ENCODE measurements at regions not wholly inside any gene's neighbourhood (a gene's known extent, or its start where the extent isn't known, plus 50 kb on each side); places are given as distances from the start of the nearest gene placed in this dataset.
"Not testable (repeated sequence)": the region's sequence is repeated elsewhere in the genome, so short reads cannot be mapped to it uniquely, and the experiment has no call there.

GRCh38 chr13:72638059-72638815 is 89.2 kb downstream of the MZT1 start:
- Histone ChIP-seq H3K4me1 (ENCODE audit: control insufficient read depth, insufficient read depth, low read length, poor library complexity, severe bottlenecking) (no peaks in the 10 kb centered on the region), H3K4me3 (ENCODE audit: extremely low read depth, insufficient read depth, low read length, poor library complexity, severe bottlenecking) (no peak overlapping the region), H3K36me3 (ENCODE audit: control insufficient read depth, insufficient read depth, low read length) (no peaks in the 10 kb centered on the region), H3K27ac (ENCODE audit: low read depth, low read length, severe bottlenecking) (no peak overlapping the region), H3K9me3 (ENCODE audit: control insufficient read depth, low read length) (no peaks in the 10 kb centered on the region)
- 31 to 32% methylated on average over 1 to 2 of the region's 7 CpGs for WGBS, 2 experiments (ENCODE audit: insufficient coverage in 2 of 2)

DNA sequence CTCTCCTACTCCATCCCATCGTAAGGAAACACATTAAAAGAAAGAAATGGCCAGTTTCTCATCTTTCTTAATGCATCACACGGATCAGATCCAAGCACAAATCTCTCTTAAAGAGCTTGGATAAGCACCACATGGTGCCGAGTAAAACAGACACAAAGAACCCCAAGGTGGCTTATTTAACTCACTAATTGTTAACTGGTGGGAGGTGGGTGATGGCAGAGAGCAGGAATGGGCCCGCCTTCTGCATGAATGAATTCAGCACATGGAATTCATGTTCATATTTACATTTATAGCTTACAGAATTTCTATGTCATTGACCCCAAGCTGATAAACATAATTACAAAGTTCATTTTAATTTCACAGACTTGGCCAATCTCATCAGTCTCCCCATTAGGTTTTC is 89.9 kb downstream of the MZT1 start:
- WGBS, 2 experiments (ENCODE audit: insufficient coverage in 2 of 2) = 71 to 88% methylated on average over 1 of the region's 4 CpGs
- Histone ChIP-seq H3K4me3 (ENCODE audit: extremely low read depth, insufficient read depth, low read length, poor library complexity, severe bottlenecking) (no peak overlapping the region), H3K27ac (ENCODE audit: low read depth, low read length, severe bottlenecking) (no peak overlapping the region), H3K36me3 (ENCODE audit: control insufficient read depth, insufficient read depth, low read length) (no peaks in the 10 kb centered on the region), H3K9me3 (ENCODE audit: control insufficient read depth, low read length) (no peaks in the 10 kb centered on the region), H3K4me1 (ENCODE audit: control insufficient read depth, insufficient read depth, low read length, poor library complexity, severe bottlenecking) (no peaks in the 10 kb centered on the region)

DNA sequence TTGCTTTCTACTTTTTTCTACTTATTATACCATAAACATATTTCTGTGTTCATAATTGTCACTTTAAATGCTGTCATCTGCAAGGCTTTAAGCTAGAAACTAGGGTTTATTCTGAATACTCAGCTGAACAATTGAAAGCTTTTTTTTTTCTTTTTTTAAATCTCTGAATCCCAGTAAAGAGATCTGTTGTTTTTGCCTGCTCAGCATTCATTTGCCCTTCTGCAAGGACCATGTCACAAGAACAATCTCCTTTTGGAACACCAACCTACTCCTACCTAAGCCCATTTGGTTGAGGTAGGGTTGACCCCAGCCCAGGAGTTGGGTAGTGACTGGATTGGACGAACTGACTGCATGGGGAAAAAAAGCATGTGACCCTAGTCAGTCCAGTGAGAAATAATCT is 92.6 kb downstream of the MZT1 start:
- Histone ChIP-seq H3K4me3 (ENCODE audit: extremely low read depth, insufficient read depth, low read length, poor library complexity, severe bottlenecking) (no peak overlapping the region), H3K36me3 (ENCODE audit: control insufficient read depth, insufficient read depth, low read length) (no peaks in the 10 kb centered on the region), H3K27ac (ENCODE audit: low read depth, low read length, severe bottlenecking) (no peak overlapping the region), H3K4me1 (ENCODE audit: control insufficient read depth, insufficient read depth, low read length, poor library complexity, severe bottlenecking) (no peaks in the 10 kb centered on the region), H3K9me3 (ENCODE audit: control insufficient read depth, low read length) (no peaks in the 10 kb centered on the region)
- 76 to 83% methylated on average over 1 of the region's 1 CpG for whole genome bisulfite sequencing, 2 experiments (ENCODE audit: insufficient coverage in 2 of 2)

GRCh38 chr13:72622546-72622945 is 104.9 kb downstream of the MZT1 start:
- H3K36me3 ChIP-seq (ENCODE audit: control insufficient read depth, insufficient read depth, low read length) = no peaks in the 10 kb centered on the region
- H3K27ac ChIP-seq (ENCODE audit: low read depth, low read length, severe bottlenecking) = no peak overlapping the region
- no peaks in the 10 kb centered on the region for H3K4me1 ChIP-seq (ENCODE audit: control insufficient read depth, insufficient read depth, low read length, poor library complexity, severe bottlenecking)
- WGBS, 2 experiments (ENCODE audit: insufficient coverage in 2 of 2) = 91 to 100% methylated on average over 1 of the region's 2 CpGs
- no peak overlapping the region for H3K4me3 ChIP-seq (ENCODE audit: extremely low read depth, insufficient read depth, low read length, poor library complexity, severe bottlenecking)
- H3K9me3 ChIP-seq (ENCODE audit: control insufficient read depth, low read length) = no peaks in the 10 kb centered on the region

- Histone ChIP-seq H3K36me3 (ENCODE audit: control insufficient read depth, insufficient read depth, low read length) (no peaks in the 10 kb centered on the region), H3K4me3 (ENCODE audit: extremely low read depth, insufficient read depth, low read length, poor library complexity, severe bottlenecking) (no peak overlapping the region), H3K4me1 (ENCODE audit: control insufficient read depth, insufficient read depth, low read length, poor library complexity, severe bottlenecking) (no peaks in the 10 kb centered on the region), H3K27ac (ENCODE audit: low read depth, low read length, severe bottlenecking) (no peak overlapping the region), H3K9me3 (ENCODE audit: control insufficient read depth, low read length) (no peaks in the 10 kb centered on the region)
- WGBS, 2 experiments (ENCODE audit: insufficient coverage in 2 of 2) = 80 to 83% methylated on average over 1 of the region's 2 CpGs
These were observed 106.6 kb downstream of the MZT1 start for GRCh38 chr13:72620874-72621273.

DNA sequence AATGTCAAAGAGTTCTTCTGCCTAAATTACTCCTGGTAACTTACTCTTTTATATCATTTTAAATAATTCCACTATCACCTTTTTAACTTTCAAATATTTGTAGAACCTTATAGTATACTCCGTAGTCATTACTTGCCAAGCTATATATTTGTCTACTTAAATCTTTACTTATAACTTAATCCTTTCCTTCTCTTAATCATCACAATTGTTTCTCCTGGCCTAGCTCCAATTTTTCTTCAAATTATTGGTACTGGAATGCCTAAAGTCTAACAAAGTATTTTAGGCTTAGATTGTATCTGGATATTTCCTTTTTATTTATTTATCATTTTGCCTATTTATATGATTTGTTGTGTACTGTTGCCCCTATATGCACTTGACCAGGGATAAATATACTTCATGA is 109.5 kb downstream of the MZT1 start:
- Histone ChIP-seq H3K27ac (ENCODE audit: low read depth, low read length, severe bottlenecking) (no peak overlapping the region), H3K36me3 (ENCODE audit: control insufficient read depth, insufficient read depth, low read length) (no peaks in the 10 kb centered on the region), H3K4me3 (ENCODE audit: extremely low read depth, insufficient read depth, low read length, poor library complexity, severe bottlenecking) (no peak overlapping the region), H3K9me3 (ENCODE audit: control insufficient read depth, low read length) (no peaks in the 10 kb centered on the region), H3K4me1 (ENCODE audit: control insufficient read depth, insufficient read depth, low read length, poor library complexity, severe bottlenecking) (no peaks in the 10 kb centered on the region)
- 80 to 86% methylated on average over 1 of the region's 1 CpG for WGBS, 2 experiments (ENCODE audit: insufficient coverage in 2 of 2)

DNA sequence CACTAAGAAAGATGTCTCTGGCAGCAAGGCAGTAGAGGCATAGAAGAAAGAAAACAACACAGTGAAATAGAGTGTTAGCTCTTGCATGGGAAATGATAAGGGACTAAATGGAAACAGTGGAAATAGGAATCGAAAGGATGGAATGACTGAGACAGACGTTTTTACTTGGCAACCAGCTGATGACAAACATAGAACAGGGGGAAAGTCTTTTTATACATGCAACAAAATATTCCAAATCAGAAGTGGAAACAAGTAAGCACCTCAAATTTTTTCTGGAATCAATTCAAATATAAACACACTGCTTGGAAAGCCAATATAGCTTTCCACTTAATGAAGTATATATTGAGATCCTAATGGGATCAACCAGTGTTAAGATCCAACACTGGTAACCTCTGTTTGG is 110.2 kb downstream of the MZT1 start:
- Histone ChIP-seq H3K9me3 (ENCODE audit: control insufficient read depth, low read length) (no peaks in the 10 kb centered on the region), H3K4me1 (ENCODE audit: control insufficient read depth, insufficient read depth, low read length, poor library complexity, severe bottlenecking) (no peaks in the 10 kb centered on the region), H3K36me3 (ENCODE audit: control insufficient read depth, insufficient read depth, low read length) (no peaks in the 10 kb centered on the region), H3K27ac (ENCODE audit: low read depth, low read length, severe bottlenecking) (no peak overlapping the region), H3K4me3 (ENCODE audit: extremely low read depth, insufficient read depth, low read length, poor library complexity, severe bottlenecking) (no peak overlapping the region)
- WGBS, 2 experiments (ENCODE audit: insufficient coverage in 2 of 2) = 100% methylated on average over 1 of the region's 2 CpGs; no CpG with 5 or more reads in 1 of the 2 experiments

- H3K4me1 ChIP-seq (ENCODE audit: control insufficient read depth, insufficient read depth, low read length, poor library complexity, severe bottlenecking); H3K4me3 ChIP-seq (ENCODE audit: extremely low read depth, insufficient read depth, low read length, poor library complexity, severe bottlenecking); H3K9me3 ChIP-seq (ENCODE audit: control insufficient read depth, low read length); H3K36me3 ChIP-seq (ENCODE audit: control insufficient read depth, insufficient read depth, low read length); H3K27ac ChIP-seq (ENCODE audit: low read depth, low read length, severe bottlenecking): not testable (repeated sequence)
- 86 to 89% methylated on average over 10 to 18 of the region's 29 CpGs for WGBS, 2 experiments (ENCODE audit: insufficient coverage in 2 of 2)
These were observed 117.1 kb downstream of the MZT1 start for GRCh38 chr13:72610251-72610891.

DNA sequence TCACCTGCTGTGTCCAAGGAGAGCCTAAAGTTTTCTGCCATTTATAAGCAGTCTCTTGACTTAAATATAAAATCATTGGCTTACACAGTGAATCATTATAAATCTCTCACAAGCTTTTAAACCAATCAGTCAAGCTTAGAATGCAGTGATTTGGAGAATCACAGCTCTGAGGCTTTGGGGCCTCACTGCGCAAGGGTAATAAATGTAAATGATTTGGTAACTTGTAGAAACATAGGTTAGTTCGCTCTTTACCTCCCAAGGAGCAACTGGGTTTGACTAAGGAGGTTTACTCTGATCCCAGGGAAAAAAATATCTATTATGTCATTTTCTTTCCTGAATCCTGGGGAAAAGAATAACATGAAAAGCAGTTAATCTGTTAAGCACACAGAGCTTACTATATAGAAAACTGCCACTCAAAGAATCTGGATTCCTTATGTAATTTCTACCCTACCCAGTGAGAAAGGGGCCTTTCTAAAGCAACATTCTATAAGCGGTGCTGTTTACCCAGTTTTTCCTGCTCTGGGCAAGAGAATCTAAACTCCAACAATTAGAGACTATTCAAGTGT is 128.2 kb downstream of the MZT1 start:
- WGBS, 2 experiments (ENCODE audit: insufficient coverage in 2 of 2) = 83% methylated on average over 1 of the region's 3 CpGs; no CpG with 5 or more reads in 1 of the 2 experiments
- H3K36me3 ChIP-seq (ENCODE audit: control insufficient read depth, insufficient read depth, low read length) = no peaks in the 10 kb centered on the region

DNA sequence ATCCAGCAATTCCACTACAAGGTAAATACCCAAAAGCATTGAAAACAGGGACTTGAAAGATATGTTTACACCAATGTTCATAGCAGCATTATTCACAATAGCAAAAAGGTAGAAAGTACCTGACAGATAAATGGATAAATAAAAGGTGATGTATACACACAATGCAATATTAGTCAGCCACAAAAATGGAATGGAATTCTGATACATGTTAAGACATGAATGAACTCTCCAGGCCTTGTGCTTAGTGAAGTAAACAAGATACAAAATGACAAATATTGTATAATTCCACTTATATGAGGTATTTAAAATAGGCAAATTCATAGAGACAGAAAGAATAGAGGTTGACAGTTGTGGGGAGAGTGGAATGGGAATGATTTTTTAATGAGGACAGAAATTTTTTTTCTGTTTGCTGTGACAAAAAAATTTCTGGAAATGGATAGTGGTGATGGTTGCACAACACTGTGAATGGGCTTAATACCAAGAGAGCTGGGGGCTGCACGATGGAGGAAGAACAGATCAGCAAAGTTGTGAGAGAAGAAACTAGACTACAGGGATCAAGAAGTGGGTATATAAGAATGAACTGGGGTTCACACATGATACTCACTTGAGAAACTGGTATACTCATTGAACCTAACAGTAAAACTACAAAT is 137.2 kb downstream of the MZT1 start:
- WGBS, 2 experiments (ENCODE audit: insufficient coverage in 2 of 2) = no CpG with 5 or more reads among the region's 1 CpG
- H3K9me3 ChIP-seq (ENCODE audit: control insufficient read depth, low read length) = no peaks in the 10 kb centered on the region

More for the DNA sequence above, 128.2 kb downstream of the MZT1 start:
- H3K9me3 ChIP-seq (ENCODE audit: control insufficient read depth, low read length) = no peaks in the 10 kb centered on the region
- no peaks in the 10 kb centered on the region for H3K4me1 ChIP-seq (ENCODE audit: control insufficient read depth, insufficient read depth, low read length, poor library complexity, severe bottlenecking)
- H3K4me3 ChIP-seq (ENCODE audit: extremely low read depth, insufficient read depth, low read length, poor library complexity, severe bottlenecking) = no peak overlapping the region
- no peak overlapping the region for H3K27ac ChIP-seq (ENCODE audit: low read depth, low read length, severe bottlenecking)

More for the DNA sequence above, 137.2 kb downstream of the MZT1 start:
- Histone ChIP-seq H3K4me1 (ENCODE audit: control insufficient read depth, insufficient read depth, low read length, poor library complexity, severe bottlenecking) (no peaks in the 10 kb centered on the region), H3K27ac (ENCODE audit: low read depth, low read length, severe bottlenecking) (no peak overlapping the region), H3K4me3 (ENCODE audit: extremely low read depth, insufficient read depth, low read length, poor library complexity, severe bottlenecking) (no peak overlapping the region), H3K36me3 (ENCODE audit: control insufficient read depth, insufficient read depth, low read length) (no peaks in the 10 kb centered on the region)
